GM23338 (cell line): ENCODE measurements at regions not wholly inside any gene's neighbourhood (a gene's known extent, or its start where the extent isn't known, plus 50 kb on each side); places are given as distances from the start of the nearest gene placed in this dataset.

Source experiments
- CTCF ChIP-seq, 2 experiments: fragments of 200-600 bp in 1 of 2; sonication (generic) in 1 of 2; conservative IDR thresholded peaks; 2 replicates each; pipeline versions ENCODE4 v1.5.1 to v1.6.1; 2016 to 2017; ENCODE audit warnings: antibody characterized with exemption in 2 of 2, low read depth in 2 of 2, mild to moderate bottlenecking in 2 of 2, moderate library complexity in 1 of 2
- EZH2phosphoT487 ChIP-seq: fragments of 200-600 bp; sonication (generic); IDR thresholded peaks from one replicate; pipeline ENCODE4 v1.8.1; 2018; ENCODE audit warnings: antibody characterized with exemption; ENCODE audit not compliant: unreplicated experiment
- NANOG ChIP-seq: IDR thresholded peaks from 2 replicates; pipeline ENCODE4 v1.6.1; 2016; ENCODE audit warnings: antibody characterized with exemption, borderline replicate concordance
- POLR2AphosphoS5 ChIP-seq: IDR thresholded peaks from 2 replicates; pipeline ENCODE4 v1.6.1; 2016; ENCODE audit warnings: antibody characterized with exemption, low read depth
- REST ChIP-seq: IDR thresholded peaks from one replicate; pipeline ENCODE4 v1.6.1; 2018; ENCODE audit warnings: antibody characterized with exemption; ENCODE audit not compliant: unreplicated experiment
- ZNF462 ChIP-seq: fragments of 250-450 bp; sonication (Bioruptor Pico); IDR thresholded peaks from 2 replicates; pipeline ENCODE4 v1.5.0; 2020; ENCODE audit warnings: mild to moderate bottlenecking, moderate library complexity

GRCh38 chr2:193506035-193506434 lies 1311.3 kb upstream of the TMEFF2 start:
- TF ChIP-seq ZNF462 (CRISPR knock-in tag) (no peak), EZH2phosphoT487 (no peak), CTCF (conservative IDR thresholded peaks at IDR 0.05; ENCODE audit: low read depth in 2 of 2) (no peak), REST (no peak), POLR2AphosphoS5 (no peak), NANOG (no peak)
